ENCODE measurements at regions not wholly inside any gene's neighbourhood (a gene's known extent, or its start where the extent isn't known, plus 50 kb on each side); places are given as distances from the start of the nearest gene placed in this dataset.
"Not testable (repeated sequence)": the region's sequence is repeated elsewhere in the genome, so short reads cannot be mapped to it uniquely, and the experiment has no call there.

DNA sequence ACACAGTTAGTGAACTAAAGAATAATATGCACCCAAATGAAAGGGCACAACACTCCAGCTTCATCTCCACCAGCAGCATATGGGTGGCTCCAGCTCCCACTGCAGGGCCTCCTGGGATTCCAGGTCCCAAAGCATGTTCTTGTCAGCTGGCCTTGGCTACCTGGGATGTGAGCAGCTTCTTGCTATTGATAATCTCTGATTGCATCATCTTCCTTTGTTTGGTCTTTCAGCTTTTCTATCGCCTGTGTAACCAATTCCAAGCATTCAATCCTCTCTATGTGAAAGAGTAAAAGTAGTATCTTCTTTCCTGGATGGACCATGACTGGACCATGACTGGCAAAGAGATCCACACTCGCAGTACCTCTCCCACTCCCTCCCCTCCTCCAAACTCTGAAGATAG, 333.9 kb upstream of the GLI3 start:
- no peak overlapping the region for H3K4me3 ChIP-seq (ENCODE audit: low read length in 3 of 3)
- H3K9ac ChIP-seq (ENCODE audit: low read depth in 1 of 3, low read length in 3 of 3), result no peak overlapping the region
- H3K4me1 ChIP-seq (ENCODE audit: control insufficient read depth in 3 of 3, insufficient read depth in 3 of 3, low read length in 3 of 3), result no peaks in the 10 kb centered on the region
- no peaks in the 10 kb centered on the region for H3K9me3 ChIP-seq (ENCODE audit: control insufficient read depth in 3 of 3, low read length in 3 of 3)
- no peak overlapping the region for H3K27ac ChIP-seq (ENCODE audit: low read depth, low read length)
- H3K27me3 ChIP-seq (ENCODE audit: control insufficient read depth in 3 of 3, insufficient read depth in 3 of 3, low read length in 3 of 3), result no peaks in the 10 kb centered on the region
- no peaks in the 10 kb centered on the region for H3K36me3 ChIP-seq (ENCODE audit: control insufficient read depth in 3 of 3, insufficient read depth in 3 of 3, low read length in 3 of 3)

DNA sequence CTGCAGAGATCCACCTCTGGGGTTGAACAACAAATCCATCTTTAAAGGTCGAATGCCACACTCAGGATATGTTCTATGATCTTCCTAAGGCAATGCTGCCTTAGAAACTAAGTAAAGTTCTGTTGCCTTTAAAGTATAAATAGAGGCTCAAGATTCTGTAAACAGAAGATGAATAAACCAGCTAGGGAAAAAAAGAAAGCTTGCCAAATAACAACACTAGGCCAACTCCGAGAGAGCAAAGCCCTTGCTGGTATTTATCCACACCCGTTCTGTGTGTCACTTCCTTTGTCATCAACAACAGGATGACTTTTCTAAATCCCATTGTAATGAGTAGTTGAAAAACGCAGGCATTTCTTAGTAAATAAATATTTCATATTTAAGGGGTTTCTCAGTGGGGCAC, 330.0 kb upstream of the GLI3 start:
- no peaks in the 10 kb centered on the region for H3K9me3 ChIP-seq (ENCODE audit: control insufficient read depth in 3 of 3, low read length in 3 of 3)
- H3K36me3 ChIP-seq (ENCODE audit: control insufficient read depth in 3 of 3, insufficient read depth in 3 of 3, low read length in 3 of 3), result no peaks in the 10 kb centered on the region
- no peak overlapping the region for H3K4me3 ChIP-seq (ENCODE audit: low read length in 3 of 3)
- H3K9ac ChIP-seq (ENCODE audit: low read depth in 1 of 3, low read length in 3 of 3), result no peak overlapping the region
- H3K27me3 ChIP-seq (ENCODE audit: control insufficient read depth in 3 of 3, insufficient read depth in 3 of 3, low read length in 3 of 3), result no peaks in the 10 kb centered on the region
- H3K4me1 ChIP-seq (ENCODE audit: control insufficient read depth in 3 of 3, insufficient read depth in 3 of 3, low read length in 3 of 3), result no peaks in the 10 kb centered on the region
- no peak overlapping the region for H3K27ac ChIP-seq (ENCODE audit: low read depth, low read length)

DNA sequence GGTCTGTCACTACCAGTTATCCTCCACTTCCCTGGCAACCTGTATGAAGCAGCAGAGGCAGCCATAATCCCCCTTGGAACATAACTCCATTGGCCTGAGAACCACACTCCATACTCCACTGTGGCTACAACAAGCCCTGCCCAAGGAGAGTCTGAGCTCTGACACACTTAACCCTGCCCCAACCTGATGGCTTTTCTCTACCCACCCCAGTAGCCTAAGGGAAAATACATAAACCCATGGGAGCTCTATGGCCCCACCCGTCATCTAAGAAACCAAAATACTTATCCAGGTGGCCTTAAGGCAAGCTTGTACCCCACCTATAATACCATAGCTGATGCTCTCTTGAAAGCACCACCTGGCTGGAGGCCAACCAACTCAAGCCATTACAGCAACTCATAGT, 324.8 kb upstream of the GLI3 start:
- Histone ChIP-seq H3K9ac (ENCODE audit: low read depth in 1 of 3, low read length in 3 of 3) (no peak overlapping the region), H3K27me3 (ENCODE audit: control insufficient read depth in 3 of 3, insufficient read depth in 3 of 3, low read length in 3 of 3) (no peaks in the 10 kb centered on the region), H3K27ac (ENCODE audit: low read depth, low read length) (no peak overlapping the region), H3K36me3 (ENCODE audit: control insufficient read depth in 3 of 3, insufficient read depth in 3 of 3, low read length in 3 of 3) (no peaks in the 10 kb centered on the region), H3K4me3 (ENCODE audit: low read length in 3 of 3) (no peak overlapping the region), H3K4me1 (ENCODE audit: control insufficient read depth in 3 of 3, insufficient read depth in 3 of 3, low read length in 3 of 3) (no peaks in the 10 kb centered on the region), H3K9me3 (ENCODE audit: control insufficient read depth in 3 of 3, low read length in 3 of 3) (no peaks in the 10 kb centered on the region)

DNA sequence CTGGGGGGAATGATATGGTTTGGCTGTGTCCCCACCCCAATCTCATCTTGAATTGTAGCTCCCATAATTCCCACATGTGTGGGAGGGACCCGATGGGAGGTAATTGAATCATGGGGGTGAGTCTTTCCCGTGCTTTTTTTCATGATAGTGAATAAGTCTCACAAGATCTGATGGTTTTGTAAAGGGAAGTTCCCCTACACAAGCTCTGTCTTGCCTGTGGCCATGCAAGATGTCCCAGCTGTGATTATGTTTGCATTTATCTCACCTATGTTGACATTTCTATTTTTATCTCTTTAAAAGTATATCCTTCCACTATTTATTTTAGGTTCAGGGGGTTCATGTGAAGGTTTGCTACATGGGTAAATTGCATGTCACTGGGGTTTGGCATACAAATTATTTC, 323.9 kb upstream of the GLI3 start:
- no peaks in the 10 kb centered on the region for H3K36me3 ChIP-seq (ENCODE audit: control insufficient read depth in 3 of 3, insufficient read depth in 3 of 3, low read length in 3 of 3)
- no peak overlapping the region for H3K4me3 ChIP-seq (ENCODE audit: low read length in 3 of 3)
- no peak overlapping the region for H3K9ac ChIP-seq (ENCODE audit: low read depth in 1 of 3, low read length in 3 of 3)
- no peaks in the 10 kb centered on the region for H3K27me3 ChIP-seq (ENCODE audit: control insufficient read depth in 3 of 3, insufficient read depth in 3 of 3, low read length in 3 of 3)
- no peaks in the 10 kb centered on the region for H3K4me1 ChIP-seq (ENCODE audit: control insufficient read depth in 3 of 3, insufficient read depth in 3 of 3, low read length in 3 of 3)
- no peak overlapping the region for H3K27ac ChIP-seq (ENCODE audit: low read depth, low read length)
- H3K9me3 ChIP-seq (ENCODE audit: control insufficient read depth in 3 of 3, low read length in 3 of 3), result no peaks in the 10 kb centered on the region

DNA sequence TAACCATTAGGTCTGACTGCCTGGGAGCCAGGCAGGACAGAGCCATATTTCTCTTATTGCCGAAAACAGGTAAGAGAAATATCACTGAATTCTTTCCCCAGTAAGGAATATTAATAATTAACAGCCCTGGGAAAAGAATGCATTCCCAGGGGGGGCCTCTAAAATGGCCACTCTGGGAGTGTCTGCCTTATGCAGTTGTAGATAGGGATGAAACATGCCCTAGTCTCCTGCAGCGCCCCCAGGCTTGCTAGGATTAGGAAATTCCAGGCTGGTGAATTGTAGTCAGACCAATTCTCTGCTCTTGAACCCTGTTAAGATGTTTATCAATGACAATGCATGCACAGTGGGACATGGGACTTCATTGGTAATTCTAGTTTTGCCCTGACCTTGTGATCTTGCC, 317.9 kb upstream of the GLI3 start:
- H3K4me1 ChIP-seq (ENCODE audit: control insufficient read depth in 3 of 3, insufficient read depth in 3 of 3, low read length in 3 of 3); H3K9ac ChIP-seq (ENCODE audit: low read depth in 1 of 3, low read length in 3 of 3); H3K36me3 ChIP-seq (ENCODE audit: control insufficient read depth in 3 of 3, insufficient read depth in 3 of 3, low read length in 3 of 3); H3K27ac ChIP-seq (ENCODE audit: low read depth, low read length); H3K4me3 ChIP-seq (ENCODE audit: low read length in 3 of 3); H3K9me3 ChIP-seq (ENCODE audit: control insufficient read depth in 3 of 3, low read length in 3 of 3); H3K27me3 ChIP-seq (ENCODE audit: control insufficient read depth in 3 of 3, insufficient read depth in 3 of 3, low read length in 3 of 3): not testable (repeated sequence)

DNA sequence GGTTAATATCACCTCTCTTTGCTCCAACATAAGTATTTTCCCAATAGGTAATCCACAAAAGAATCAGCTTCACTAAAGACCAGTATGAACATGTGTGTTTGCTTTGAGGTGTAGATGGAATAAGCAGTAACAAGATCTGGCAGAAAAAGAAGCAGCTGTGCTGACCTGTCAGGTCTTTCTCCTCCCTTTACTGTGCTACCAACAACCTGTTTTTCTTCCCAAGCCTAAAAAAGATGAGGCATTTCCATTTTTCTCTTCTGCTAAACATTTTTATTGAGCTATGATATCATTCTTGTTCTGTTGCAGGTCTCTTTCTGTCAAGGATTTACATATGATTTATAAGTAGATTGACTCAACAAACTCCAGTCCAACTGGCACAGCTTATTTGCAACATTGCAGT, 315.2 kb upstream of the GLI3 start:
- Histone ChIP-seq H3K9ac (ENCODE audit: low read depth in 1 of 3, low read length in 3 of 3) (no peak overlapping the region), H3K36me3 (ENCODE audit: control insufficient read depth in 3 of 3, insufficient read depth in 3 of 3, low read length in 3 of 3) (no peaks in the 10 kb centered on the region), H3K9me3 (ENCODE audit: control insufficient read depth in 3 of 3, low read length in 3 of 3) (peaks cover 0 to 3% (median 3%) of the 10 kb centered on the region in 3 donors), H3K4me3 (ENCODE audit: low read length in 3 of 3) (no peak overlapping the region), H3K27ac (ENCODE audit: low read depth, low read length) (no peak overlapping the region), H3K4me1 (ENCODE audit: control insufficient read depth in 3 of 3, insufficient read depth in 3 of 3, low read length in 3 of 3) (no peaks in the 10 kb centered on the region), H3K27me3 (ENCODE audit: control insufficient read depth in 3 of 3, insufficient read depth in 3 of 3, low read length in 3 of 3) (no peaks in the 10 kb centered on the region)

DNA sequence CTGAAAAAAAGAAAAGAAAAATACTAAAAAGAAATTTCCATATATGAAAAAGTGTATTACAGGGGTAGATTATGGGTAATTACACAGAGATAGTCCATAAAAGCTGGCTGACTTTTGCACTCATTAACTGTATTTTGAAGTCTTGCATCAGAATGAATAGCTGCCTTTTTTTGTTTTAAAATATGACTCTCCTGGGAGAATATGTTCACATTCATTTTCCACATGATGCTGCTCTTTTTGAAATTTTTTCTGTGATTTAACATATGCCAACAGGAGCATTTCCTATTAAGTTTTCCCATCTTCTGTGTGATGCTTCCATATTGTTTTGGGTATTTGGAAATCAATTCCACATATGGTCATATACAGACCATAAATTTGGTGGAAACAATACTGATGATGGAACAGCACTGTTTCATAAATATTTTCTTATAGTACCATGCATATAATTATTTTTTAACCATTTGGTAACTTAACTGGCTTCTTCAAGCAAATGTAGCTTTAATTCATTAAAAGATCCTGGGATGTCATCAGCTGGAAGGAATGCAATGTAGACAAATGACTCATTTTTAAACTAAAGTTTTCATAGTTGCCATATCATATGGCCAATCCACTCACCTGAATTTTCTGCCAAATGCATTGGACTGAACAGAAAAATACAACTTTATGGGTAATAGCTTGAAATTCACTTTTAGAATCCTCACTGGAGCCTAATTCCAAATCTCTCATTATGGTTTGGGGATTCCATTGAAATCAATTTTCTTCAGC, 313.9 kb upstream of the GLI3 start:
- no peak overlapping the region for H3K27ac ChIP-seq (ENCODE audit: low read depth, low read length)
- no peaks in the 10 kb centered on the region for H3K27me3 ChIP-seq (ENCODE audit: control insufficient read depth in 3 of 3, insufficient read depth in 3 of 3, low read length in 3 of 3)
- no peak overlapping the region for H3K9ac ChIP-seq (ENCODE audit: low read depth in 1 of 3, low read length in 3 of 3)
- H3K36me3 ChIP-seq (ENCODE audit: control insufficient read depth in 3 of 3, insufficient read depth in 3 of 3, low read length in 3 of 3), result no peaks in the 10 kb centered on the region
- no peaks in the 10 kb centered on the region for H3K4me1 ChIP-seq (ENCODE audit: control insufficient read depth in 3 of 3, insufficient read depth in 3 of 3, low read length in 3 of 3)
- H3K9me3 ChIP-seq (ENCODE audit: control insufficient read depth in 3 of 3, low read length in 3 of 3), result peaks cover 0 to 3% (median 3%) of the 10 kb centered on the region in 3 donors
- H3K4me3 ChIP-seq (ENCODE audit: low read length in 3 of 3), result no peak overlapping the region

DNA sequence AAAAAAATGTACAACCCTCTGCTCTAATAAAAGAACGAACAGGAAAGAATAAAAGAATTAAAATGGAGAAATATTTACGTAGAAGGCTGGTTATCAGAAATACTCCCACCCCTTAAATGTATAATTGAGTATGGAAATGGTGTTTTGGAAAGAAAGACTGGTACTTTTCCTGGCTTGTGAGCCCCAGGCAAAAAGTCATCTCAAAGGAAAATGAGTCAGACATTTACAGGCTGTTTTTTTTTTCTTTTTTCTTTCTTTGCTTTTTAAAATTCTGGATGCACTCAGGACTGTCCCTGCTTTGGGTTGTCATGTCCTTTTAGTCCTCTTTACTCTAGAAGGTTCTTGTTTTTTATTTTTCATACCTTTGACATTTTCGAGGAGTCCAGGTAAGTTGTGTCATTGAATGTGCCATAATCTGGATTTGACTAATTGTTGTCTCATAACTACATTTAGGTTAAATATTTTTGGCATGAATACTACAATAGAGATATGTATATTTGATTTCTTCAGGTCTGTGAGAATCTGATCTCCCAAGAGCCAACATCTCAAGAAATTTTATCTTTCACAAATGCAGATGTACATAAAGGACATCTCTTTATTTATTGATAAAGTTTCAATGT, 313.0 kb upstream of the GLI3 start:
- H3K4me3 ChIP-seq (ENCODE audit: low read length in 3 of 3), result no peak overlapping the region
- H3K27ac ChIP-seq (ENCODE audit: low read depth, low read length), result no peak overlapping the region
- peaks cover 0 to 3% (median 3%) of the 10 kb centered on the region in 3 donors for H3K9me3 ChIP-seq (ENCODE audit: control insufficient read depth in 3 of 3, low read length in 3 of 3)
- no peaks in the 10 kb centered on the region for H3K4me1 ChIP-seq (ENCODE audit: control insufficient read depth in 3 of 3, insufficient read depth in 3 of 3, low read length in 3 of 3)
- H3K9ac ChIP-seq (ENCODE audit: low read depth in 1 of 3, low read length in 3 of 3), result no peak overlapping the region
- H3K27me3 ChIP-seq (ENCODE audit: control insufficient read depth in 3 of 3, insufficient read depth in 3 of 3, low read length in 3 of 3), result no peaks in the 10 kb centered on the region
- no peaks in the 10 kb centered on the region for H3K36me3 ChIP-seq (ENCODE audit: control insufficient read depth in 3 of 3, insufficient read depth in 3 of 3, low read length in 3 of 3)

DNA sequence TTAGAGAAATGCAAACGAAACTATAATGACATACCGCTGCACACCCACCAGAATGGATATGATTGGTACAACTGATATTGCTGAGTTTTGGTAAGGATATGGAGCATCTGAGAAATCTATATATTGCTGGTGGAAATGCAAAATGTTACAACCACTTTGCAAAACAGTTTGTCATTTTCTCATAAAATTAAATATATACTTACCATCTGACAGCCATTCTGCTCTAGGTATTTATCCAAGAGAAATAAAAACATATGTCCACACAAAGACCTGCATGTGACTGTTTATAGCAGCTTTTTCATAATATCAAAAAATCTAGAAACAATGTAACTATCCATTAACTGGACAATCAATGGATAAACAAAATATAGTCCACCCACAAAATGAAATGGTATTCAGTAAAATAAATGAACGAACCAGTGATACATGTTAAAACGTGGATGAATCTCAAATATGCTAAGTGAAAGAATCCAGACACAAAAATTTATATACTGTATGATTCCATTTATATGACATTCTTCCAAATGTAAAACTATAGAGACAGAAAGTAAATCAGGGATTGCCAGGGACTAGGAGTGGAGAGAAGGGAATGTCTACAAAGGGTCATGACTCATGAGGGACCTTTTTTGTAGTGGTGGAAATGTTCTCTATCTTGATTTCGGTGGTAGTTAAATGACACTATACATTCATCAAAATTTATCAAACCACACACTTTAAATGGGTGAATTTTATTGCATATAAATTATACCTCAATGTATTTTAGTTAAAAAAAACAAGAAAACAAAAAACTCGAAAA, 312.0 kb upstream of the GLI3 start:
- no peak overlapping the region for H3K27ac ChIP-seq (ENCODE audit: low read depth, low read length)
- H3K9me3 ChIP-seq (ENCODE audit: control insufficient read depth in 3 of 3, low read length in 3 of 3), result no peaks in the 10 kb centered on the region
- H3K9ac ChIP-seq (ENCODE audit: low read depth in 1 of 3, low read length in 3 of 3), result no peak overlapping the region
- no peaks in the 10 kb centered on the region for H3K36me3 ChIP-seq (ENCODE audit: control insufficient read depth in 3 of 3, insufficient read depth in 3 of 3, low read length in 3 of 3)
- H3K4me3 ChIP-seq (ENCODE audit: low read length in 3 of 3), result no peak overlapping the region
- no peaks in the 10 kb centered on the region for H3K27me3 ChIP-seq (ENCODE audit: control insufficient read depth in 3 of 3, insufficient read depth in 3 of 3, low read length in 3 of 3)
- H3K4me1 ChIP-seq (ENCODE audit: control insufficient read depth in 3 of 3, insufficient read depth in 3 of 3, low read length in 3 of 3), result no peaks in the 10 kb centered on the region

DNA sequence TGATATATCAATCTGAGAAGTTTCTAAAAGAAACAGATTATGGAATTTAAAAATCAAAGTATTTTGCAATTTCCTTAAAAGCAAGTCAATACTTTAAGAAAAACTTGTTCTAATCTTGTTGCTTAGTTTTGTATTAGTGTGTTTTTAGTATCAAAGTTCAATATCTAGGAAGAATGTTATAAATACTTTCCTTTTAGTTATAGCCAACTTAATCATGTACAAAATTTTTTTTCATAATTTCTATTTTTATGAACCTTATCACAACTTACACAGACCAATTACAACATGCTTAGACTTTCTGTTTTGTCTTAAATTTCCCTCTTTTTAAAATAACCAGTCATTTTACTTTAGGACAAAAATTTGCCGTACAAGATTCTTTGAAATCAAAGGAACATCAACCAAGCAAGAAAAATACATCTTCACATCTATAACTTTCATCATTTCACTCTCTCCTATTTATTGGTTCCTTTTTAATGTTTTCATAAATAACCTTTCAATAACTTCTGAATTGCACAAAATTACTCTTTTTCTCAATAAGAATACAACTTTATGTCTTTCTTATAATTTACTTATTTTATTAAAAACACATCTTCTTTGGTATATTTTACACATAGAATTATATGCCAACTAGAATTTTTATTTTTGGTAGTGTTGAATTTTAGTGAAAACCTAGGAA, 308.2 kb upstream of the GLI3 start:
- H3K4me3 ChIP-seq (ENCODE audit: low read length in 3 of 3), result no peak overlapping the region
- H3K27me3 ChIP-seq (ENCODE audit: control insufficient read depth in 3 of 3, insufficient read depth in 3 of 3, low read length in 3 of 3), result no peaks in the 10 kb centered on the region
- no peak overlapping the region for H3K27ac ChIP-seq (ENCODE audit: low read depth, low read length)
- no peaks in the 10 kb centered on the region for H3K9me3 ChIP-seq (ENCODE audit: control insufficient read depth in 3 of 3, low read length in 3 of 3)
- no peaks in the 10 kb centered on the region for H3K36me3 ChIP-seq (ENCODE audit: control insufficient read depth in 3 of 3, insufficient read depth in 3 of 3, low read length in 3 of 3)
- no peak overlapping the region for H3K9ac ChIP-seq (ENCODE audit: low read depth in 1 of 3, low read length in 3 of 3)
- no peaks in the 10 kb centered on the region for H3K4me1 ChIP-seq (ENCODE audit: control insufficient read depth in 3 of 3, insufficient read depth in 3 of 3, low read length in 3 of 3)
